Ammon's horn (tissue), 1 donor: ENCODE measurements at regions not wholly inside any gene's neighbourhood (a gene's known extent, or its start where the extent isn't known, plus 50 kb on each side); places are given as distances from the start of the nearest gene placed in this dataset.

ENCODE experiments used
- DNase-seq: peaks from one replicate; pipeline ENCODE4 v3.0.0-alpha.2; 2016; ENCODE audit warnings: low spot score

DNA sequence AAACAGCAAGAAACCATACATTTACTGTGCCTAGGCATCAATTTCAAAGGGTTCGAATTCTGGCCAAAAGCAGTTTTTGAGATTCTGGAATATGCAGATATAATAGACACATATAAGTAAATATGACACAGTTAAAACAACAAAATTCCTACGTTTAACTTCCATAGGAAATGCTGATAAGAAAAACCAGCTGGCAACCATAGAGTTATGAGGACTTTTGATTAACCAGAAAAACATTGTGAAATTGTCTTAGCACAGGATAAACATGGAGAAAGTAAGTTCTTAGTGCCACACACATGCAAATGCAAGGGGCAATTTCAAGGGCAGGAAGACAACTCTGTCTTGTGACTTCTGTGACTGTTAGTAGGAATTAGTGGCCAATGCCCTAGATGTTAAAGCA, 702.1 kb downstream of the TNS3 start:
- no peak for DNase-seq

DNA sequence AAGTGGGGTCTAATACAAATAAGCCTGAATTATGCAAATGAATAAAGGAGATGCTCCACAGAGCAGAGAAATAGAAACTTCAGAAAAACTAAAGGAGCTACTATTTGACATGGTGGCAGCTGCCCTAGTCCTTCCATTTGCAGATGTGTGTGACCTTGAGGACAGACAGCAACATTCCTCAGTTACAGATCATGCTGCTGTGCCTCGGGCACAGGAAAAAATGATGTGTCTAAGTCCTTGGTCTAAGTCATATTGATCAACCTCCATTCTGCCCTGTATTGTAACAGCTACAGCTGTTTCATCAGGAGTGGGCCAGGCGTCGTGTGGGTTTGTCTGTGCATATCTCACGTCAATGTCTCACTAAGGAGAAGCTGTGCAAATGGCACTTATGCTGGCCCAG, 710.4 kb downstream of the TNS3 start:
- DNase-seq = no peak

DNA sequence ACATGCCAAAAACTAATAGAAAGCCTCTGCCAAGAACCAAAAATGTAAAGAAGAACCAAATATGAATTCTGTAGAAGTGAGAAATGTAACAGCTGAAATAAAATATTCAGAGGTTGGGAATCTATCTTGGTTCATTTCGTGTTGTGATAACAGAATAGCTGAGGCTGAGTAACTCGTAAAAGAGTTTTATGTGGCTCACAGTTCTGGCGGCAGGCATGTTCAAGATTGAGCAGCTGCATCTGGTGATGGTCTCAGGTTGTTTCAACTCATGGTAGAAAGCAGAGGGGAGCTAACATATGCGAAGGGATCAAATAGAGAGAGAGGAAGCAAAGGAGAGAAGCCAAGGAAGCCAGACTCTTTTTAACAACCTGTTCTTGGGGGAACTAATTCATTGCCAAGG, 717.2 kb downstream of the TNS3 start:
- DNase-seq = no peak

DNA sequence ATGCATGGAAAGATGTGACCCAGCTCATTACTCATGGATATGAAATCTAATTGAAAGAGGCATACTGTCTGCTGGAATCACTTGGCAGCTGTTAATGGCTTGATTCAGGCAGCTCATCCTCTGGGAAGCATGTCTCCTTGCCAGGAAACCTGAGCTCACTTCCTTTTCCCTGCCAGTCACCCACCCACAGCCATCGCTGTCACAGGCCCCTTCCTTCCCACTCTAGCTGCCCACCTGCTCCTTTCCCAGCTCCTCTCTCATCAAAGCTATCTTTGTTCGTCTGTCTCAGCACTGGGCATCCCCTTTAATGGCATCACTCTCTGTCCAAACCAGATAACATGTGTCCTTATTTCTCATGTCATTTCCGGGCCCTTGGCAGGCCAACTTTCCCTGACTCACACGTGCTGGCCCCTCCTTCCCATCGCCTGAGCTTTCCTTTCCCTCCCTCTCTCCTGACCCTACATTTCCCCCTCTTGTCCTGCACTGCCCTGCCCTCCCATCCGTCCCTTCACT, 721.9 kb downstream of the TNS3 start:
- DNase-seq = peak; percentile 40

DNA sequence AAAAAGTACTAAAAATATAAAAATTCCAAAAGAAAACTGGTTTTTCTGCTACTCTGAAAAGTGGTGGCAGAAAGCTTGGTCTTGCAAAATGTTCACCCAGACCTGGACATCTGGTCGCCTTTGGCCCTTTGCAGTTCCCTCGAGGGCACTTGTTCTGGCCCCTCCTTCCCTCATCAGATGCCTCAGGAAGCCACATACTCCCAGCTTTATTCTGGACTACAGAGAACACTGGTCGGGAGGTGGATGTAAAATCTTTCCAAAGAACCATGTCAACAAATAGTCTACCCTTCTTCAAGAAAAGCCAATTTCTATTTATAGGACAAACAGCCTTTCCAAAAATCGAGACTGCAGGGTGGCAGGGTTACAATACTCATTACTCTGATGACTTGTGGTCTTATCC, 726.1 kb downstream of the TNS3 start:
- no peak for DNase-seq

DNA sequence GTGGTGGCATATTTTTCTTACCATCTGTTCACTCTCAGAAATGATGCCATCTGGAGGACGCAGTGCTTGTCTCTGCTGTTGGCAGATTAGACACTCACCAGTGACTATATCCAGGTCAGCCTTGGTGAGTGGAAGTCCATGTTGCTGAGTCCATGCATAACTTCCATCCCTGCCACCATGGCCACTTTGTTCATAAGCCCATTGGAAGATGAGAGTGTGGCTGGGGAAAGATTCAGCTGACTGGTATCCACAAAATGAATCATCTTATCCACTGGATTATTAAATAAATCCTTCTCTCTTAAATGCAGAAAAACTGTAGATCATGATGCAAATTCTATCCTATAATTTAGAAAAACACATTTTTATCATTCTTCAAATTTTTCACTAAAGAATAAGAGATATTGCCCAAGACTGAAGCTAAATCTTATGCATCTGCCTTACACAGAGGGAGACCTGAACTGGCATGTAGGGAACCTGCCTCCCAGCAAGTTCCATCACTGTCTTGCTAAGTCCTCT, 726.9 kb downstream of the TNS3 start:
- no peak for DNase-seq

DNA sequence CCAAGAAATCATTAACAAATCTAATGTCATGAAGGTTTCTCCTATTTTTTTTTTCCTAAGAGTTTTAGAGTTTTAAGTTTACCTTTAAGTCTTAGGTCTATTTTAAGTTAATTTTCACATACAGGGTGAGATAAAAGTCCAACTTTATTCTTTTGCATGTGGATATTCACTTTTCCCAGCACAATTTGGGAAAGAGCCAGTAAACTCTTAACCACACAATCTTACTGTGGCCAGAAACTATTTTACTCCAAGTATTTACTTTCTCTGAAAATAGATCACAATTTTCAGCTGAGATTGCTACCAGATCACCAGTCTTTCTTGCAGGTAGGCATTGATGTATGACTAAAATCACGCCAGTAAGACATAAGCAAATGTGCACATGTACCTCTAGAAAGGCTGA, 728.5 kb downstream of the TNS3 start:
- DNase-seq = no peak

DNA sequence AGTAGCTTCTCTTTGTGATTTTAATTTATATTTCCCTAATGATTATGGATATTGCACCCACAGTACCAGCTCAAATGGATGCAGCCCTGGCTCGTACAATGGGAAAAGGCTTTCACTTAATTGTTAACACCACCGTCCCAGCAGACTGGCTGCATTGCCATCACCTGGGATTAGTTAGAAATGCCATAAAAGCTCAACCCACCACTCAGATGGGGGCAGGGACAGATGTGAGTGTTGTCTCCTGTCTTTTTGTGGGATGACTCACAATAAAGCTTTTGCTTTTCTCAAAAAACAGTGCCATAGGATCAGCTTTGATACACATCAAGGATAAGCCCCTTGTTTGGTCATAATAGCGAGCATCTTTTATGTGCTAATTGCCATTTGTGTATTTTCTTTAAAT, 729.1 kb downstream of the TNS3 start:
- no peak for DNase-seq

DNA sequence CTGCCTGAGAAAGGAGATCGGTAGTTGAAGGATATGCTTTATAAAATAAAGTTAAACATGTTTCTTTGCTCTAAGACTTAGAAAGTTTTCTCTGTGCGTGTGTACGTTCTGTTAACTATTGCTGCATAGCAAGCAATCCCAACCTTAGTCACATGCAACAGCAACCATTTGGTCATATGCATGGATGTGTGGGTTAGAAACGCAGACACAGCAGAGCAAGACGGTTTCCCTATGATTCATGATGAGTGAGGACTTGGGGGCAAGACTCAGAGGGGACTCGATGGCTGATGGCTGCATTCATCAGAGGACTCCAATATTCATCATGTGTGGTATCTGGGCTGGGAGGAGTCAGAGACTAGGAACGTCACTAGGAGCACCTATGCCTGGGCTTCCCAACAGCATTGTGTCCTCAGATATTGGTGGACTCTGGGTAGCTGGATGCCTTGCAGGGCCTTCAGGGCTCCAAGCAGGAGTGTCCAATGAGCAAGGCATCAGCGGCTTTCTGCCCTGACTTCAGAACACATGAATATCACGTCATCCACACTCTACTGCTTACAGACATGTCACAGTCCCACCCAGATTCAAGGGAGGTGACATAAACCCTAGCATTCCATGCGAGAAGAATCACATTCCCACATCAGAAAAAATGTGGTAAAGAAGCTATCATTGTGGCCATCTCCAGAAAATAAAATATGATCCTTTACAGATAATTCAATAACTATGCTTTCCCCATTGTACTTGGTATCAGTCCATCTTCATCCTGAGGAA, 731.2 kb downstream of the TNS3 start:
- DNase-seq = no peak

DNA sequence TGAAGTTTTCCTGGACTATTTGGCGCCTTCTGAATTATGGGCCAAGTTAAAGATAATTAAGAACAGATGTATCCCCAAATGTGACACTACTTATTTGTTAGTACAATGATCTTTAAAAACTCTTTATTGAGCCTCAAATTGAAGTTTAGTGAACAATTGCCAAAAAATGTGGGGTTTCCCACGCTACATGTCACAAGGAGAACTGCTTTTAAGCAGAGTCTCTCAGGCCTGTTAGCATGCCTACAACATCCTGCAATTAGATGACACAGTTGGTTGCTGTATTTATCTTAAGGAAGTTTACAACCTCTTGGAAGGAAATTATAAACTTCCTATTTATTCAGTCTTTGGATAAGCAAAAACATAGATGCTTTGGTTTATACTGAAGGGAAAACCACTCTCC, 733.0 kb downstream of the TNS3 start:
- no peak for DNase-seq

DNA sequence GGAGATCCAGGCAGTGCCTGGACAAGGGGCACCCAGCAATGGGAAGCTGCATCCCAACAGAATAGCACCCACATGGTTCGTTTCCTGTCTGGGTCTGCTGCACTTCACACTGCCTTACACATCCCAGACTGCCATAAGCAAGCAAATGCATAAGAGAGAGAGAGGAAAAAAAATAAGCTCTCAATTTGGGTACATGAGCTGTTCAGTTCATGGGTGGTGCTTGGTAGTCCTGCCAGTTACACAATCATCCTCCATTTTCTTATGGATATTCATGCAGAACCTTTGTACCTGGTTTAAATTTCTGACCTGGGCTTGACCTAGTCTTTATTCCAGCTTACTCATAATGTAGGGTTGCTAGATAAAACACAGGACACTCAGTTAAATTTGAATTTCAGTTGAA, 733.6 kb downstream of the TNS3 start:
- DNase-seq = no peak

DNA sequence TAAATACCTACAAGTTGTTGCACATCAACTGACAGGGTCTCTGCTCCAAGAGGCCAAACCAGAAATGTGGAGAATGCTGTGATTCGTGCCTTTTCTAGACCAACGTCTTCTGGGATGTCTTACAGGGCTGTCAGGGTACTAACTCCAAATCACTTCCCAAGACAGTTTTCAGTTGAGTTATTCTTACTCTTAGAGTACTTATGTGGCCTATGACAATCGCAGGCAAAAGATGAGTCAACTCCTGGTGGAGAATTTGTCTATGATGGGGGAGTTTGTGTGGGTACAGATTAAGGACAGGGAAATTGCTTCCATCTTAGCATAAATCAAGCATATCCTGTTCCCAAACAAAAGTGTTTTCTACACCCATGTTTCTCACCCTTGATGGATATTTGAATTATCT, 734.8 kb downstream of the TNS3 start:
- no peak for DNase-seq

DNA sequence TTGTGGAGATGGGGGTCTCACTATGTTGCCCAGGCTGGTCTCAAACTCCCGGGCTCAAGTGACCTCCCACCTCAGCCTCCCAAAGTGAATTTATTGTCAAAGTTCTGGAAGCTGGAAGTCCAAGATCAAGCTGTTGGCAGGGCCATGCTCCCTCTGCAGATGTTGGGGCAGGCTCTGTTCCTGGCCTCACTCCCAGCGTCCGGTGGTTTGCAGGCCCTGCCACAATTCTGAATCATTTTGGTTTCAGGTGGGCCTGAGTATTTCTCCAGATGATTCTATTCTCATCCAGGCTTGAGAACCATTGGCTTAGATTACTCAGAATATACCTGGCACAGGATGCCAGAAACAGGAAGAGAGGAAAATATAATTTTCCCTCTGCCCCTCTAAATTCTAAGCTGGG, 737.4 kb downstream of the TNS3 start:
- DNase-seq = no peak

DNA sequence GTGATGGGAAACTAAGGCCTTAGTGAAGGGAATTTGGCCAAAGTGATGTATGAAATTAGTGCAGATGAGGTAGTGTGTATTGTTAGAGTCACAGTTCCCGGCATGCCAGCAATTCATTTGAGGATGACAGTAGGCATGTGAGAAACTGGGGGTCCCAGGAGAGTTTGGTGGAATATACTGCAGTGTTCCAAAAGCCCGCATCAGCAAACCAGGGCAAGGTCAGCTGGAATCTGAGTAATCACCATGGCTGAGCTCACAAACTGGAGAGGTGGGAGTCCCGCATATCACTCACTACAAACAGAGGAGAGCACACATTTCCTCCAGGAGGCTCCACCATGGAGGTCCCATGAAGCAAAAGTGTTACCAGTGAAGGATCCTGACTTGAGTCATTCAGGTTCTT, 740.7 kb downstream of the TNS3 start:
- DNase-seq = no peak

DNA sequence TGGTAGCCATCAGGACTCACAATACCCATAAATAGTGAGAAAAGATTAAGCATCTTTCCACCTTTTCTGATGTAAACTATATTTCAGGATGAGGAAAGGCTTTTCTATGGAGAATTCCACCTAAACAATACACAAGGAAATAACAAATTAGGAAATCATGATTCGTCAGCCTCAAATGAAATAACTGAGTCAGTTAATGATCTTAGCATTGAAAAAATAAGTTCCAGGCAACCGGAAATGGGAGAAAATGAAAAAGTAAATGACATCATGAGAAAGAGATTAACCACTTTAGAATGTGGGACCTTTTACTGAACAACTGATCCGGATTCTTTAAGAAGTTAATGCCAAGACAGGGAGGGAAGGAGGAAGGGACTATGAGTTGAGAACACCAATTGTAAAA, 742.3 kb downstream of the TNS3 start:
- DNase-seq = no peak

DNA sequence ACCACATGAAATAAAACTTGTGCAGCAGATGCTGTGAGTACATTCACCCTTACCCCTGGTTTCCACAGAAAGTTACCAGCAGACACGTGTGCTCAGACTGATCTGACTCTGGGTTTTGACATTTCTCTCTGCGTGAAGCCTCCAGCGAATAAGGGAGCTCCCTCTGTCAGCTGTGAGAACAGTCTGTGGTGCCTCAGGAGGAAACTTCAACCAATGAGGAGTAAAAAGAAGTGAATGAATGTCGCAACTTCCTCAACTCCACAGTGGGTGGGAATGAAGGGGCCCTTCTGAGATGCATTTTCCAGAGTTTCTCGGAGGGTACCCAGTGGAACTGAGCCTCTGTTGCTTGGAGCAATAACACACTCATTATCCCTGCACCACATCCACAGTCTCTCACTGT, 743.4 kb downstream of the TNS3 start:
- no peak for DNase-seq

DNA sequence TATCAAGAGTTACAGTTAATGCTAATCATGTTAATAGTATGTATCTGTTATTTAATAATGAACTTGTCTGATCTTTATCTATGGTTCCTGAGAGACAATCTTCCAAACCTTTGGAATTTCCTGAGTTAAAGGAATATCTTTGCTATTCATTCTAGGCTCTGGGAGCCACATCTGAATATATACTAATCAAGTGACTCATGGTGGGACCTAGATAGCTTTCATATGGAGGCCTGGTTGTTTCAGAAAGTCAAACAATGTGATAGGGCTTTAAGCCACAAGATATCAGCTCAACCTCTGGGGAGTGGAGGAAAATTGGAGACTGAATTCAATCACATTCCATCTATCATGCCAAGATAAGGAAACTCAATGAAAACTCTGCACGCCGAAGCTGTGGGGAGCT, 746.4 kb downstream of the TNS3 start:
- no peak for DNase-seq

DNA sequence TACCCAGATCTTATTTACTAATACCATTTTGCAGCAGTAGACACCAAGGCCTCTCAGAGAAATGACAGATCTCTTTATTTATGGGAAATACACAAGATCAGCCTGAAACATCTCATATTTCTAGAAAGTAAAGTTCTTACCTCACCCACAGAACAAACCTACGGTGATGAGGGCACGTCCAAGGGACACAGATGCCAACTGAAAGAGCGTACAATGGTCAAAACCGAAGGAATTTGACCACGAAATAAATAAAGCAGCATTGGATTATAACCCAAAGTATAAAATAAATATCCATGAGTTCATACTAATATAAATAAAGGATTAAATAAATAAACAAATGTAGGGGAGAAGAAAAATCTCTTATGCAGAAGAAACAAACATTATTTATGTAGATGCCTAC, 747.0 kb downstream of the TNS3 start:
- no peak for DNase-seq

DNA sequence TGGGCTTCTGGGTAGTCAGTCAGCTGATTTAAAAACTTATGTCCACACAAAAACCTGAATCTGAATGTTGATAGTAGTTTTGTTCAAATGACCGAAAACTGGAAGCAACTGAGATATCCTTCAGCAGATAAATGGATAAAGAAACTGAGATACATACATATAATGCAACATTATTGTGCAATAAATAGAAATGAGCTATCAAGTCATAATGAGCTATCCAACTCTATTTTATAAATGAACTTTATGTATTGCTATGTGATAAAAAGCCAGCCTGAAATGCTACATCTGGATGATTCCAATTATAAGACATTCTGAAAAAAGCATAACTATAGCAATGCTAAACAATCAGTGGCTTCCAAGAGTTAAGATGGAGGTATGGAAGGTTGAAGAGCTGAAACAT, 748.7 kb downstream of the TNS3 start:
- DNase-seq = no peak

DNA sequence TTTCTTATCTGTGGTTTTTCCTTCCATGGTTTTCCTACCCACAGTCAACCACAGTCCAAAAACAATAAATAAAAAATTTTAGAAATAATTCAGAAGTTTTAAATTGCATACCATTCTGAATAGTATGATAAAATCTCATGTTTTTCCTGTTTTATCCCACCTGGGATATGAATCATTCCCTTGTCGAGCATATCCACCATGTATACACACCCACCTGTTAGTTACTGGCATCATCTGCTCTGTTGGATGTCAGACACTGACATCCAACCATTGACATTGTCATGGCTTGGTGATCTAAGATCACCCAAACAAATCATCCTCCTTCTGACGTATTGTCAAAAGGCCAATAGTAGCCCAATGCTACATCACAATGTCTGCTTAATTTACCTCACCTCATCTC, 749.8 kb downstream of the TNS3 start:
- DNase-seq = no peak

DNA sequence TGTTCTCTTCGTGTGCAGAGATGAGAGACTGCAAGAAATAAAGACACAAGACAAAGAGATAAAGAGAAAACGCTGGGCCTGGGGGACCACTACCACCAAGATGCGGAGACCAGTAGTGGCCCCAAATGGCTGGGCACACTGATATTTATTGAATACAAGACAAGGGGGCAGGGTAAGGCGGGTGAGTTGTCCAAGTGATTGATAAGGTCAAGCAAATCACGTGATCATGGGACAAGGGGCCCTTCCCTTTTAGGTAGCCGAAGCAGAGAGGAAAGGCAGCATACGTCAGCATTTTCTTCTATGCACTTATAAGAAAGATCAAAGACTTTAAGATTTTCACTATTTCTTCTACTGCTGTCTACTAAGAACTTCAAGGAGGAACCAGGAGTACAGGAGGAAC, 762.1 kb downstream of the TNS3 start:
- DNase-seq = no peak

DNA sequence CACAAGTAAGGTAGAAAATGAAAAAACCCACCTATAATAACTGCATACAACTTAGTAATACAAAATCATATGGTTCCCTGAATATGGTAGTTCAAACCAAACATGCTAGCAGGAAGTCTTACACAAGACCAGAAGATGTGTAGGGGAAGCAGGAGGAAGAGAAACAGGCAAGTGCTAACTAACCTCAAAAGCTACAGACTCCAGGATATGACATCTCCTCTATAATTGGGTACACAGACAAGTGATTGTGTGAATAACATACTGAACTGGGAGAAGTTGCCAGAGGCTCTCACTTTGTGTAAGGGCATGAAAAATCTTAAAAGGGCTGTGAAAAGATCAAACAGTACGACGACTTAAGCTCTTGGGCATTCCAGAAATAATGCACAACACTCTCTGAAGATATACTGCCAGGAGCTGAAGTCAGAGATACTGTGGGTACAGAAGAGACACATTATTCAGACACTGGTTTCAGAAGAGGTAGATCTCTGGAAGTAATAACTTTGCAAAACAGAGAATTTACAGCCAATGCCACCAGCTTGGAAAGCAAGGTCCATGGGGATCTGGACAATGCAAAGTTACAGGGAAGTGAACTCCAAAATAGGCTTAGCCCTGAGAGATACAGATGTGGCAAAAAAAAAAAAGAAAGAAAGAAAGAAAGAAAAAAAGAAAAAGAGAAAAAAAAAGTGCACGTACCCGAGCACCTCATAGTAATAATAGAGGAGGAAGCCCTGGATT, 767.2 kb downstream of the TNS3 start:
- DNase-seq = no peak

DNA sequence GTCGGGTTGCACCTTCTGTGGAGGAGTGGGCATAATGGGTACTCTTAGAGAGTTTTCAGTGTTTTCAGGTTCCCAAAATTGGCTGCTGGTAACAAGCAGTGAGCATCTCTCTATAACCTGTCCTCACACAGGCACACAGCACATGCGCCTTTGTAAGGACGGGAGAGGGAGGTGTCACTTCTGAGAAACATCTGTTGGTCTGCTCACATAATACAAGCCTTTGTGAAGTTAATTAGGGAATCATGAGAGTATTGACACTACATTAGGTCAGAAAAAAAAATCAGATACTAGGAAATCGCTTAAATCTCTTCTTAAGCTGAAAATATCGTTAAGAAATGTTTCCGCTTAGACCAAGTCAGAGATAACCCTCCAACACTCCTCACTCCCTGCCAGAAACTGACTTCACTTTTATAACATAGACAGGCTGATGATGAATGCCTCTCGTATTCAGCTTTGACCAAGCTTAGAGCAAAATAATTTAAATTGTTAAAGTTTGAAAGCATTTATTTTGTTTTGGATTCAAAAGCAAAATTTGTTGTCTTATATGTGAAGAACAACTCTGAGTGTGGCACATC, 769.7 kb downstream of the TNS3 start:
- no peak for DNase-seq
